ENCODE measurements at regions not wholly inside any gene's neighbourhood (a gene's known extent, or its start where the extent isn't known, plus 50 kb on each side); places are given as distances from the start of the nearest gene placed in this dataset.

GRCh38 chrX:142733327-142733726, 292.4 kb upstream of the SPANXN4 start:
- TF ChIP-seq CTCF (IDR thresholded peaks at IDR 0.05) (no peak), POLR2A (IDR thresholded peaks at IDR 0.05) (no peak)

All from thyroid gland (tissue), 4 donors.